GM11168 (cell line): ENCODE measurements at regions not wholly inside any gene's neighbourhood (a gene's known extent, or its start where the extent isn't known, plus 50 kb on each side); places are given as distances from the start of the nearest gene placed in this dataset.

ENCODE experiments used
- in situ Hi-C: fragments of 300-500 bp; cut with MboI; formaldehyde crosslinking; loops from one replicate; pipeline ENCODE4 v1.12.0; 2022; ENCODE audit warnings: low sequenced_read_pairs; ENCODE audit not compliant: unreplicated experiment

GRCh38 chr5:124453221-124454051 lies 293.0 kb downstream of the ZNF608 start:
- in situ Hi-C loops, result no loop called here

DNA sequence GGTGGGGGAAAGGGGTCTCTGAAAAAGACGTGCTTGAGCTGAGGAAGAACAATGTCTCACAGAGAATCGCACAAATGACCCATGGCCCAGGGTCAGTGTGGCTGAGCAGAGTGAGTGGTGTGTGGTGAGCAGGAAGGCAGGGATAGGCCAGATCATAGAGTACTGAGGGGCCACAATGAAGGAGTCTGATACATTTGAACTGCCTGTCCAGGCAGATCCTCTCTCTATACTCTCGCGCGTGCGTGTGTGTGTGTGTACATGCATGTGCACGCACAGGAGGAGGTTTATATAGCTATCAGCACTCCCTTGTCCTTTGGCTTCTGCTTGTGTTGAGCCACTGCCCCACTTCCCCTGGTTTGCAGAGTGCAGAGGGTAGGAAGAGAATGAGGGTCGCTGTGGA lies 294.0 kb downstream of the ZNF608 start:
- in situ Hi-C loops, result no loop called here

- in situ Hi-C loops, result no loop called here
Observed at GRCh38 chr5:124451721-124452383, 294.6 kb downstream of the ZNF608 start.

- in situ Hi-C loops, result no loop called here
Observed at GRCh38 chr5:124446120-124446519, 300.3 kb downstream of the ZNF608 start.

GRCh38 chr5:124445070-124445619 lies 301.3 kb downstream of the ZNF608 start:
- in situ Hi-C loops, result no loop called here

GRCh38 chr5:124444147-124444775 lies 302.2 kb downstream of the ZNF608 start:
- in situ Hi-C loops, result no loop called here

DNA sequence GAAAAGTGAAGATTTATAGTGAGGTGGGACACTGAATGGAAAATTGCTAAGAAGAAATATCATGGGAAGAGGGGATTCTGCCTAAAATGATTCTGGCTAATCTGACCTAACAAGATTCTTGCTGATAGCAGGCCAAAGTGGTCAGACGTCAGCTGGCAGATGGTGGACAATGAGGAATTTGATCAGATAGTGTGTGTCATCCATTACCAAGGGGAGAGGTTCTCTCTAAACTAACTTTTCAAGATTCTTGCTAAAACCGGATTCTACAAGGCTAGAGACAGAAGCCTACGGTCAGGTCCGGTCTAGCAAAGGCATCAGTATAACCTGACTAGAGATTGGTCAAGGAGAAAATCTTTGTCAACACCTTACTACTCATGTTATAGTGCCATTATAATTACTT lies 306.0 kb downstream of the ZNF608 start:
- in situ Hi-C loops, result no loop called here

- in situ Hi-C loops, result no loop called here
Observed at GRCh38 chr5:124439609-124440008, 306.8 kb downstream of the ZNF608 start.

- in situ Hi-C loops, result no loop called here
Observed at GRCh38 chr5:124438903-124439281, 307.5 kb downstream of the ZNF608 start.

GRCh38 chr5:124438026-124438902 lies 308.2 kb downstream of the ZNF608 start:
- in situ Hi-C loops, result no loop called here

- in situ Hi-C loops, result no loop called here
Observed at GRCh38 chr5:124436294-124436693, 310.1 kb downstream of the ZNF608 start.

DNA sequence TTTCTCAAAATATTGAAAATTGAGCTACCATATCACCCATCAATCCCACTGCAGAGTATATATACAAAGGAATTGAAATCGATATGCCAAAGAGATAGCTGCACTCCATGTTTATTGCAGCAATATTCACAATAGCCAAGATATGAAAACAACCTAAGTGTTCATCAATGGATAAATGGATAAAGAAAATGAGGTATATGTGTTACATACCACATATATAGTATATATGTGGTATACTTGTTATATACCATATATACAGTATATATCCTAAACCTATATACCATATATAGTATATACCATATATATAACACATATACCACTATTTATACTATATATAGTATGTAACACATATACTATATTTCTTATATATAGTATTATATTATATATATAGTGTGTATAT lies 313.3 kb downstream of the ZNF608 start:
- in situ Hi-C loops, result no loop called here

GRCh38 chr5:124421584-124421983 lies 324.9 kb downstream of the ZNF608 start:
- in situ Hi-C loops, result no loop called here

DNA sequence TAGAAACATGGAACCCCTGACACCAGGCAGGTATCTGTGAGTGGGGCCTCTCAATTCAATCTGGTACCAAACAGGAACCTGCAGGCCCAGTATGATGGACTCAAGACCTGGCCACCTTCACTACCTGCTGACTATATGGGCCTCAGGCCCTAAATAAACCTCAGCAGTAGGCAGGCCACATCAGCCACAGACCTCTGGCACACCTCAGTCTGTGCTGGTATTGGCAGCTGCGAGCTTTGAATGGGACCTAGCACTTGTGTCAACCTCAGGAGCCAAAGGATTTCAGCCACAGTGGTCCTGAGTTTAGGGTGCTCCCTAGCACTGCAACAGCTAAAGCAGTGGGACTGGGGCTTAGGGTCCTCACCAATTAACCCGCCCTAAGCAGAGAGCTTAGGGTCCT lies 325.5 kb downstream of the ZNF608 start:
- in situ Hi-C loops, result no loop called here

- in situ Hi-C loops, result no loop called here
Observed at GRCh38 chr5:124419531-124419930, 326.9 kb downstream of the ZNF608 start.

DNA sequence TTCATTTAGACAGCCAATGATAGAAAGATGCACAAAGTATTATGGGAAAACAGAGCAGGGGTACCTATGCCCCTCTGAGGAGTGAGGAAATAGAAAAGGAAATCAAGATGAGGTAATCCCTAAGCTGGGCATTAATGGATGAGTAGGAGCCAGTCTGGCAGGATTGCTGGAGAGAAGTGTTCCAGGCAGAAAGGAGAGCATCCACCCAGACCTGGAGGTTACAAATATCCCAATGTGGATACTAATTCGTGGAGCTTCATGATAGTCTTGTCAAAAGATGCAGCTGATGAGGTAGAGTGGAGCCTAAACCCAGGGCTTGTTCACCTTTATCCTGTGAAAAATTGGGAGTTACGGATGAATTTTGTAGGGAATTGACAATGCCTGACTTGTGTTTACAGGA lies 328.0 kb downstream of the ZNF608 start:
- in situ Hi-C loops, result no loop called here

GRCh38 chr5:124417196-124417595 lies 329.2 kb downstream of the ZNF608 start:
- in situ Hi-C loops, result no loop called here

DNA sequence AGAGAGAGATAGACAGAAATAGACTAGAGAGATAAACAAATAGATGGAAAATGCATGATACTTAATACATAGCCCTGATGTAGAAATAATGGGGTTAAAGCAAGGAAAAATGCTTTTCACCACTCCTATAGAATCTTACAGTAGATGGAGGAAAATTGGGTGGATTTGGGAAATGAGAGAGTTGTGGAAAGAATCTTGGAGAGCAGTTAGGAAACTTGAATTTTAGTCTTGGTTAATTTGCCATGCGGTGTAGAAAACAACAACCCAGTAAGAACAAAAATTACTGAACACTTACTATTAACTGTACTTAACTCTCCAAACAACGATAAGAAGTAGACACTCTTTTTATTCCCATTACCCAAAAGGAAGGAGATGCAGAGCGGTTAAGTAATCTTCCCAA lies 329.8 kb downstream of the ZNF608 start:
- in situ Hi-C loops, result no loop called here

GRCh38 chr5:124414973-124415372 lies 331.5 kb downstream of the ZNF608 start:
- in situ Hi-C loops, result no loop called here
